T-helper 1 cell (primary cell): ENCODE measurements at regions not wholly inside any gene's neighbourhood (a gene's known extent, or its start where the extent isn't known, plus 50 kb on each side); places are given as distances from the start of the nearest gene placed in this dataset.

ENCODE experiments used
- DNase-seq, 5 donors: peaks; one replicate each; pipeline ENCODE4 v3.0.0-alpha.2; 2012 to 2020

GRCh38 chr17:68658999-68659780, 58.0 kb upstream of the FAM20A start:
- no peak for DNase-seq

GRCh38 chr17:68657576-68657975, 56.4 kb upstream of the FAM20A start:
- no peak for DNase-seq

GRCh38 chr17:68657166-68657565, 56.0 kb upstream of the FAM20A start:
- no peak for DNase-seq

GRCh38 chr17:68656666-68657065, 55.5 kb upstream of the FAM20A start:
- no peak for DNase-seq
